ENCODE measurements at regions not wholly inside any gene's neighbourhood (a gene's known extent, or its start where the extent isn't known, plus 50 kb on each side); places are given as distances from the start of the nearest gene placed in this dataset.

GRCh38 chr11:69387409-69387885, 93.5 kb downstream of the MYEOV start:
- TF ChIP-seq CTCF (IDR thresholded peaks at IDR 0.05) (no peak), EZH2 (IDR thresholded peaks at IDR 0.05) (no peak), EZH2phosphoT487 (IDR thresholded peaks at IDR 0.05) (no peak)
- no peak for DNase-seq (ENCODE audit: low spot score)
- no peaks in the 10 kb centered on the region for H3K4me1 ChIP-seq
- H3K4me3 Mint-ChIP-seq = no peak overlapping the region
- peaks cover 8% of the 10 kb centered on the region for H3K4me1 Mint-ChIP-seq
- H3K27me3 Mint-ChIP-seq (ENCODE audit: insufficient read depth, low read depth) = peaks cover 6% of the 10 kb centered on the region
- H3K36me3 Mint-ChIP-seq = peaks cover 1% of the 10 kb centered on the region
- H2AFZ ChIP-seq (replicated peaks) = no peak overlapping the region
- no peaks in the 10 kb centered on the region for H3K9me3 ChIP-seq (ENCODE audit: low read depth)
- no peaks in the 10 kb centered on the region for H4K20me1 ChIP-seq (ENCODE audit: low read depth)
- H3F3A ChIP-seq (ENCODE audit: low read depth) = no peaks in the 10 kb centered on the region
- H3K9me3 Mint-ChIP-seq = peaks cover 23% of the 10 kb centered on the region
- H3K9ac ChIP-seq = no peak overlapping the region
- H3K27me3 ChIP-seq = no peaks in the 10 kb centered on the region
- no peak overlapping the region for H3K27ac Mint-ChIP-seq
- no peak overlapping the region for H3K4me3 ChIP-seq
- no peaks in the 10 kb centered on the region for H3K79me2 ChIP-seq (ENCODE audit: low read depth)
- no peak overlapping the region for H3K27ac ChIP-seq
- no peak overlapping the region for H3K4me2 ChIP-seq
- no peaks in the 10 kb centered on the region for H3K36me3 ChIP-seq

GRCh38 chr11:69388210-69388609, 93.3 kb upstream of the LINC01488 start:
- Mint-ChIP-seq H3K27ac (no peak overlapping the region), H3K4me1 (peaks cover 15% of the 10 kb centered on the region), H3K27me3 (ENCODE audit: insufficient read depth, low read depth) (peaks cover 6% of the 10 kb centered on the region), H3K4me3 (no peak overlapping the region), H3K36me3 (peaks cover 1% of the 10 kb centered on the region), H3K9me3 (peaks cover 23% of the 10 kb centered on the region)
- Histone ChIP-seq H3K9ac (no peak overlapping the region), H2AFZ (replicated peaks) (no peak overlapping the region), H4K20me1 (ENCODE audit: low read depth) (no peaks in the 10 kb centered on the region), H3K4me3 (no peak overlapping the region), H3K4me1 (no peaks in the 10 kb centered on the region), H3K27me3 (no peaks in the 10 kb centered on the region), H3F3A (ENCODE audit: low read depth) (no peaks in the 10 kb centered on the region), H3K27ac (no peak overlapping the region), H3K79me2 (ENCODE audit: low read depth) (no peaks in the 10 kb centered on the region), H3K9me3 (ENCODE audit: low read depth) (no peaks in the 10 kb centered on the region), H3K36me3 (no peaks in the 10 kb centered on the region), H3K4me2 (no peak overlapping the region)
- no peak for TF ChIP-seq EZH2phosphoT487 (IDR thresholded peaks at IDR 0.05)
- no peak for DNase-seq (ENCODE audit: low spot score)

GRCh38 chr11:69388661-69389060, 92.8 kb upstream of the LINC01488 start:
- Mint-ChIP-seq H3K9me3 (peaks cover 23% of the 10 kb centered on the region), H3K27me3 (ENCODE audit: insufficient read depth, low read depth) (peaks cover 6% of the 10 kb centered on the region), H3K27ac (no peak overlapping the region), H3K36me3 (peaks cover 1% of the 10 kb centered on the region), H3K4me1 (peaks cover 15% of the 10 kb centered on the region), H3K4me3 (no peak overlapping the region)
- Histone ChIP-seq H3K9ac (no peak overlapping the region), H3K4me2 (no peak overlapping the region), H3K27me3 (no peaks in the 10 kb centered on the region), H3K27ac (no peak overlapping the region), H3K79me2 (ENCODE audit: low read depth) (no peaks in the 10 kb centered on the region), H3K4me3 (no peak overlapping the region), H3K36me3 (no peaks in the 10 kb centered on the region), H3F3A (ENCODE audit: low read depth) (no peaks in the 10 kb centered on the region), H4K20me1 (ENCODE audit: low read depth) (no peaks in the 10 kb centered on the region), H3K4me1 (no peaks in the 10 kb centered on the region), H2AFZ (replicated peaks) (no peak overlapping the region), H3K9me3 (ENCODE audit: low read depth) (no peaks in the 10 kb centered on the region)
- TF ChIP-seq CTCF (IDR thresholded peaks at IDR 0.05) = no peak
- TF ChIP-seq EZH2phosphoT487 (IDR thresholded peaks at IDR 0.05) = no peak
- no peak for TF ChIP-seq EZH2 (IDR thresholded peaks at IDR 0.05)
- DNase-seq (ENCODE audit: low spot score) = no peak

- peaks cover 23% of the 10 kb centered on the region for H3K9me3 Mint-ChIP-seq
- no peak for TF ChIP-seq CTCF (IDR thresholded peaks at IDR 0.05)
- TF ChIP-seq EZH2 (IDR thresholded peaks at IDR 0.05) = no peak
- TF ChIP-seq EZH2phosphoT487 (IDR thresholded peaks at IDR 0.05) = no peak
- H2AFZ ChIP-seq (replicated peaks) = no peak overlapping the region
- peaks cover 5% of the 10 kb centered on the region for H3K4me1 ChIP-seq
- no peaks in the 10 kb centered on the region for H3F3A ChIP-seq (ENCODE audit: low read depth)
- H3K4me3 Mint-ChIP-seq = no peak overlapping the region
- H3K36me3 Mint-ChIP-seq = peaks cover 1% of the 10 kb centered on the region
- no peak overlapping the region for H3K4me3 ChIP-seq
- H4K20me1 ChIP-seq (ENCODE audit: low read depth) = no peaks in the 10 kb centered on the region
- H3K27ac ChIP-seq = no peak overlapping the region
- no peaks in the 10 kb centered on the region for H3K9me3 ChIP-seq (ENCODE audit: low read depth)
- no peaks in the 10 kb centered on the region for H3K36me3 ChIP-seq
- no peak overlapping the region for H3K9ac ChIP-seq
- peaks cover 6% of the 10 kb centered on the region for H3K27me3 Mint-ChIP-seq (ENCODE audit: insufficient read depth, low read depth)
- no peak overlapping the region for H3K27ac Mint-ChIP-seq
- no peak for DNase-seq (ENCODE audit: low spot score)
- peaks cover 26% of the 10 kb centered on the region for H3K4me1 Mint-ChIP-seq
- no peak overlapping the region for H3K4me2 ChIP-seq
- no peaks in the 10 kb centered on the region for H3K79me2 ChIP-seq (ENCODE audit: low read depth)
- H3K27me3 ChIP-seq = no peaks in the 10 kb centered on the region
Measured at GRCh38 chr11:69390561-69390960, 90.9 kb upstream of the LINC01488 start.
